ENCODE measurements at regions not wholly inside any gene's neighbourhood (a gene's known extent, or its start where the extent isn't known, plus 50 kb on each side); places are given as distances from the start of the nearest gene placed in this dataset.
"Not testable (repeated sequence)": the region's sequence is repeated elsewhere in the genome, so short reads cannot be mapped to it uniquely, and the experiment has no call there.

GRCh38 chr15:93771196-93772030 is 459.9 kb upstream of the MCTP2 start:
- Mint-ChIP-seq H3K4me1 (no peaks in the 10 kb centered on the region), H3K9me3 (peaks cover 0 to 17% (median 4%) of the 10 kb centered on the region in 9 donors), H3K36me3 (no peaks in the 10 kb centered on the region), H3K4me3 (no peak overlapping the region), H3K27me3 (peaks cover 0 to 32% (median 6%) of the 10 kb centered on the region in 5 donors), H3K27ac (no peak overlapping the region)
- POLR2A ChIA-PET, result no interaction called here
- DNase-seq, result no peak
- ATAC-seq, result no peak

DNA sequence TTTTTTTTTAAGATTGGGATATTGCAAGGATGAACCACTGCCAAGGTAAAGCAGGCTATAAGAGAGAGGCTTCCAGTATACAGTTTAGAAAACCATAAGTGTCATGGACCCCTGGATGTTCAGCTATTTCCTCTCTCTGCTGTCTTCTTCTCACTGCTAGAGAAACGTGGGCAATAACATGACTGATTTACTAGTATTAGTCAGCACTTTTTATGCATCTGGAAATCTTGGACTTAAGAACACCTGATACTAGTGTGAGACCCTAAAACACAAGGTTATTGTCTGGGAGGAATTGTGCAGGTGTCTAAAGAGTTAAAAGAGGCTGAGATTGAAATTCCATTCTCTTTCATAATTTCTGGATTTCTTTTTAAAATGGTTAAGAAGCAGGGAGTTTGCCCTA is 460.6 kb upstream of the MCTP2 start:
- no peaks in the 10 kb centered on the region for H3K36me3 Mint-ChIP-seq
- peaks cover 0 to 17% (median 4%) of the 10 kb centered on the region in 9 donors for H3K9me3 Mint-ChIP-seq
- peaks cover 0 to 37% (median 6%) of the 10 kb centered on the region in 5 donors for H3K27me3 Mint-ChIP-seq
- no peak overlapping the region for H3K27ac Mint-ChIP-seq
- POLR2A ChIA-PET, result no interaction called here
- ATAC-seq (no peak), DNase-seq (no peak)
- H3K4me1 Mint-ChIP-seq, result no peaks in the 10 kb centered on the region
- no peak overlapping the region for H3K4me3 Mint-ChIP-seq

DNA sequence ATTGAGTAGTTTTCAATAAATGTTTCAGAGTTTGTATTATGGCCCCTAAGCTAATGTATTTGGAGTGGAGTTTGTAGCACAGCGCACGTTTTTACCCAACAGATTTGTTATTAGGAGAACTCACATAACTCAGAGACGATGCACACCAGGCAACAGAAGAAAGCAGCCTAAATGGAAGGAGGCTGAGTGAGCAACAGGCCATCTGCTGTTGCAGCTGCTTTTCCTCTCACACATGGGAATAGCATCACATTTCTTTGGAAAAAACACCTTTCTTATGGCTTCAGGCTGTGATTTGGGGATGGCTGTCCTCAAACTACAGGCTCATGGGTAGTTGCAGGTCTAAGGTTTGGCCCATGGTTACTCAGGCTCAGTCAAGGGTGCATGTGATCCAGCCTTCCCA is 469.3 kb upstream of the MCTP2 start:
- Mint-ChIP-seq H3K27ac (no peak overlapping the region), H3K27me3 (peaks cover 0 to 33% (median 0%) of the 10 kb centered on the region in 5 donors)
- no peak for ATAC-seq

GRCh38 chr15:93759629-93760028 is 471.7 kb upstream of the MCTP2 start:
- H3K4me1 Mint-ChIP-seq, result no peaks in the 10 kb centered on the region
- DNase-seq (no peak), ATAC-seq (no peak)
- peaks cover 0 to 8% (median 6%) of the 10 kb centered on the region in 9 donors for H3K9me3 Mint-ChIP-seq
- POLR2A ChIA-PET, result no interaction called here
- H3K36me3 Mint-ChIP-seq, result peaks cover 0 to 3% (median 0%) of the 10 kb centered on the region in 3 donors
- H3K27ac Mint-ChIP-seq, result no peak overlapping the region
- no peak overlapping the region for H3K4me3 Mint-ChIP-seq
- peaks cover 0 to 22% (median 0%) of the 10 kb centered on the region in 5 donors for H3K27me3 Mint-ChIP-seq

More for the DNA sequence above, 469.3 kb upstream of the MCTP2 start:
- no peak overlapping the region for H3K4me3 Mint-ChIP-seq
- DNase-seq, result no peak
- no peaks in the 10 kb centered on the region for H3K36me3 Mint-ChIP-seq
- H3K4me1 Mint-ChIP-seq, result no peaks in the 10 kb centered on the region
- peaks cover 0 to 6% (median 3%) of the 10 kb centered on the region in 9 donors for H3K9me3 Mint-ChIP-seq
- POLR2A ChIA-PET, result no interaction called here

GRCh38 chr15:93758824-93759223 is 472.5 kb upstream of the MCTP2 start:
- Mint-ChIP-seq H3K27ac (no peak overlapping the region), H3K4me1 (no peaks in the 10 kb centered on the region), H3K4me3 (no peak overlapping the region), H3K9me3 (peaks cover 0 to 9% (median 6%) of the 10 kb centered on the region in 9 donors), H3K36me3 (peaks cover 0 to 3% (median 0%) of the 10 kb centered on the region in 3 donors), H3K27me3 (peaks cover 0 to 22% (median 0%) of the 10 kb centered on the region in 5 donors)
- ATAC-seq, result no peak
- DNase-seq, result no peak
- POLR2A ChIA-PET, result no interaction called here

DNA sequence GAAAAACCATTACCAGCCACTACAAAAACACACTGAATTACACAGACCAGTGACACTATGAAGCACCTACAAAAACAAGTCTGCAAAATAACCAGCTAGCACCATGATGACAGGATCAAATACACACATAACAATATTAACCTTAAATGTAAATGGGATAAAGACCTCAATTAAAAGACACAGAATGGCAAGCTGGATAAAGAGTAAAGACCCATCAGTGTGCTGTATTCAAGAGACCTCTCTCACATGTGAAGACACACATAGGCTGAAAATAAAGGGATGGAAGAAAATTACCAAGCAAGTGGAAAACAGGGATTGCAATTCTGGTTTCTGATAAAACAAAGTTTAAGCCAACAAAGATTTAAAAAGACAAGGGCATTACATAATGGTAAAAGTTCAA is 482.7 kb upstream of the MCTP2 start:
- POLR2A ChIA-PET, result no interaction called here
- no peaks in the 10 kb centered on the region for H3K4me1 Mint-ChIP-seq
- H3K27me3 Mint-ChIP-seq, result peaks cover 6 to 26% (median 12%) of the 10 kb centered on the region in 5 donors
- H3K4me3 Mint-ChIP-seq, result no peak overlapping the region
- H3K9me3 Mint-ChIP-seq, result peaks cover 9 to 56% (median 29%) of the 10 kb centered on the region in 9 donors
- no peak overlapping the region for H3K27ac Mint-ChIP-seq
- ATAC-seq, result no peak
- DNase-seq, result no peak
- H3K36me3 Mint-ChIP-seq, result peaks cover 0 to 32% (median 0%) of the 10 kb centered on the region in 3 donors

GRCh38 chr15:93734976-93735375 is 496.4 kb upstream of the MCTP2 start:
- DNase-seq, H3K27me3 Mint-ChIP-seq, H3K4me3 Mint-ChIP-seq, H3K36me3 Mint-ChIP-seq, H3K27ac Mint-ChIP-seq, ATAC-seq, POLR2A ChIA-PET, H3K4me1 Mint-ChIP-seq: not testable (repeated sequence)
- H3K9me3 Mint-ChIP-seq, result peaks cover 5 to 20% (median 12%) of the 10 kb centered on the region in 9 donors

DNA sequence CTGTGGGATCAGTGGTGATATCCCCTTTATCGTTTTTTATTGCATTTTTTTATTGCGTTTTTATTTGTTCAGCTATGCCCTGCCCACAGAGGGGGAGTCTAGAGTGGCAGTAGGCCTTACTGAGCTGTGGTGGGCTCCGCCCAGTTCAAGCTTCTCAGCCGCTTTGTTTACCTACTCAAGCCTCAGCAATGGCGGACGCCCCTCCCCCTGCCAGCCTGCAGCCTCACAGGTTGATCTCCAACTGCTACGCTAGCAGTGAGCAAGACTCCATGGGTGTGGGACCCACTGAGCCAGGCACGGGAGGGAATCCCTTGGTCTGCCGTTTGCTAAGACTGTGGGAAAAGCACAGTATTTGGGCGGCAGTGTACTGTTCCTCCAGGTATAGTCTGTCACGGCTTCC is 500.6 kb upstream of the MCTP2 start:
- Mint-ChIP-seq H3K4me3 (no peak overlapping the region), H3K36me3 (peaks cover 2 to 14% (median 4%) of the 10 kb centered on the region in 3 donors), H3K9me3 (peaks cover 4 to 34% (median 17%) of the 10 kb centered on the region in 9 donors), H3K27me3 (peaks cover 0 to 7% (median 2%) of the 10 kb centered on the region in 5 donors), H3K27ac (no peak overlapping the region), H3K4me1 (no peaks in the 10 kb centered on the region)
- no peak for ATAC-seq
- POLR2A ChIA-PET, result no interaction called here
- DNase-seq, result no peak

DNA sequence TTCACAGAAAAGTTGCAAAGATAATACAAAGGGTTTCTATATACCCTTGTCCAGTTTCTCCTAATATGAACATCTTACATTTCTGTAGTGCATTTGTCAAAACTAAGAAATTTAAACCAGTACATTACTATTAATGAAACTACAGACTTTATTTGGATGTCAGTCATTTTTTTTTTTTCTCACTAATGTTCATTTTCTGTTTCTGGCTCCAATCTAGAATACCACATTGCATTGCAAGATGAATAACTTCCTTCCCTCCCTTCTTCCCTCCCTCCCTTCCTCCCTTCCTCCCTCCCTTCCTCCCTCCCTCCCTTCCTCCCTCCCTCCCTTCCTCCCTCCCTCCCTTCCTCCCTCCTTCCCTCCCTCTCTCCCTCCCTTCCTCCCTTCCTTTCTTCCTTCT is 509.2 kb upstream of the MCTP2 start:
- no peak for ATAC-seq

GRCh38 chr15:93720607-93721006 is 510.8 kb upstream of the MCTP2 start:
- Mint-ChIP-seq H3K4me3 (no peak overlapping the region), H3K27me3 (no peaks in the 10 kb centered on the region), H3K27ac (no peak overlapping the region), H3K9me3 (no peaks in the 10 kb centered on the region), H3K4me1 (no peaks in the 10 kb centered on the region), H3K36me3 (no peaks in the 10 kb centered on the region)
- POLR2A ChIA-PET, result no interaction called here
- ATAC-seq (no peak), DNase-seq (no peak)

More for the DNA sequence above, 509.2 kb upstream of the MCTP2 start:
- no peaks in the 10 kb centered on the region for H3K4me1 Mint-ChIP-seq
- no peak overlapping the region for H3K4me3 Mint-ChIP-seq
- no peak overlapping the region for H3K27ac Mint-ChIP-seq
- H3K9me3 Mint-ChIP-seq, result no peaks in the 10 kb centered on the region
- POLR2A ChIA-PET, result no interaction called here
- DNase-seq, result no peak
- no peaks in the 10 kb centered on the region for H3K36me3 Mint-ChIP-seq
- H3K27me3 Mint-ChIP-seq, result peaks cover 0 to under 1% (median 0%) of the 10 kb centered on the region in 5 donors

GRCh38 chr15:93719921-93720351 is 511.4 kb upstream of the MCTP2 start:
- ATAC-seq (no peak), DNase-seq (no peak)
- H3K9me3 Mint-ChIP-seq, result no peaks in the 10 kb centered on the region
- H3K27me3 Mint-ChIP-seq, result peaks cover 0 to 5% (median 0%) of the 10 kb centered on the region in 5 donors
- no peaks in the 10 kb centered on the region for H3K36me3 Mint-ChIP-seq
- H3K4me1 Mint-ChIP-seq, result no peaks in the 10 kb centered on the region
- H3K27ac Mint-ChIP-seq, result no peak overlapping the region
- no peak overlapping the region for H3K4me3 Mint-ChIP-seq
- POLR2A ChIA-PET, result no interaction called here

- Mint-ChIP-seq H3K27ac (no peak overlapping the region), H3K9me3 (no peaks in the 10 kb centered on the region), H3K27me3 (peaks cover 0 to 5% (median 0%) of the 10 kb centered on the region in 5 donors), H3K4me1 (no peaks in the 10 kb centered on the region), H3K4me3 (no peak overlapping the region), H3K36me3 (no peaks in the 10 kb centered on the region)
- no peak for DNase-seq
- POLR2A ChIA-PET, result no interaction called here
- ATAC-seq, result no peak
Observed at GRCh38 chr15:93716615-93717231, 514.6 kb upstream of the MCTP2 start.

- no peak for ATAC-seq
- POLR2A ChIA-PET, result no interaction called here
Observed at GRCh38 chr15:93709708-93710107, 521.7 kb upstream of the MCTP2 start.

More at GRCh38 chr15:93709708-93710107, 521.7 kb upstream of the MCTP2 start:
- Mint-ChIP-seq H3K36me3 (no peaks in the 10 kb centered on the region), H3K27me3 (peaks cover 0 to 3% (median 0%) of the 10 kb centered on the region in 5 donors), H3K9me3 (no peaks in the 10 kb centered on the region), H3K4me1 (no peaks in the 10 kb centered on the region), H3K27ac (no peak overlapping the region), H3K4me3 (no peak overlapping the region)
- DNase-seq, result no peak

All from naive thymus-derived CD8-positive, alpha-beta T cell (primary cell).